Thymus (tissue), 11 donors: ENCODE measurements at regions not wholly inside any gene's neighbourhood (a gene's known extent, or its start where the extent isn't known, plus 50 kb on each side); places are given as distances from the start of the nearest gene placed in this dataset.

Source experiments
- DNase-seq, 9 donors: peaks; one replicate each; pipeline ENCODE4 v3.0.0-alpha.2; 2013; ENCODE audit warnings: low spot score in 9 of 9, low read depth in 6 of 9, missing footprints in 1 of 9
- H3K27ac ChIP-seq, 2 donors: one replicate each; pipeline ENCODE4 v1.5.1; 2013; ENCODE audit warnings: control low read depth in 1 of 2, low read depth in 1 of 2, low read length in 1 of 2, mild to moderate bottlenecking in 1 of 2, moderate library complexity in 1 of 2
- H3K27me3 ChIP-seq, 2 donors: one replicate each; pipeline ENCODE4 v1.5.1; 2013; ENCODE audit warnings: low read length in 1 of 2; ENCODE audit not compliant: control insufficient read depth in 2 of 2, insufficient read depth in 1 of 2
- H3K36me3 ChIP-seq, 2 donors: one replicate each; pipeline ENCODE4 v1.5.1; 2013; ENCODE audit warnings: low read length in 1 of 2, mild to moderate bottlenecking in 1 of 2, moderate library complexity in 1 of 2; ENCODE audit not compliant: control insufficient read depth in 2 of 2, insufficient read depth in 2 of 2
- H3K4me1 ChIP-seq, 2 donors: one replicate each; pipeline ENCODE4 v1.5.1; 2013; ENCODE audit warnings: low read length in 2 of 2; ENCODE audit not compliant: control insufficient read depth in 2 of 2, insufficient read depth in 2 of 2
- H3K4me3 ChIP-seq, 2 donors: one replicate each; pipeline ENCODE4 v1.5.1; 2013; ENCODE audit warnings: low read length in 2 of 2, control low read depth in 1 of 2, mild to moderate bottlenecking in 1 of 2
- H3K9me3 ChIP-seq, 2 donors: one replicate each; pipeline ENCODE4 v1.5.1; 2013; ENCODE audit warnings: low read length in 1 of 2, mild to moderate bottlenecking in 1 of 2; ENCODE audit not compliant: control insufficient read depth in 2 of 2, insufficient read depth in 1 of 2
- WGBS: extraction: QIAGEN DNeasy Blood & Tissue Kit; methylation state at CpG from one replicate; pipeline ENCODE4 v1.1.7; 2013; 5-methylcytosine and 5-hydroxymethylcytosine counted together
- donor health status: healthy.

DNA sequence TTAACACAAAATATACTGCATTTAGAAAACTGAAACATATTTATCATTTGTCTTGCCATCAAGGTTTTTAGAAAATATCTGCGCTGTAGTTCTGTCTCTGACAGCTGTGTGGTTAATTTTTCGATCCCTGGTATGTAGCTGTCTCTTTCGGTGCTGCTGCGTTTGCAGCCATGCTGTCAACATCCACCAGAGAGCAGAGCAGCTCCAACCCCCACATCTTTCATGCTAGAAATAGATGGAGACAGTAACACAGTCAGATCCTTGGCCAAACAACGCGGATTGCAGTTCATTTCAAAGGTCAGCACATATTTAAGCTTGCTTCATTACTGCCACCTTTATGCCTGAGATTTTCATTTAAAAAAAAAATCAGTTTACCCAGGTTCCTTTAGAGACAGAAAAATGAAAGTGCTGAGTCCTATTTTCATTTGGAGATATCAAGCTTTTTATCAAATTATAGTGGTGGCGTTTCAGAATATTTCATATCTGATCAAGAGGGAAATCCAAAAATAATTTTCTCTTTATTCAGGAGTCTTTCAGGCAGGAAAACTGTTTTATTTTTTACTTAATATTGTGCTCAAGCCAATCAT, 157.7 kb upstream of the MMS22L start:
- no peaks in the 10 kb centered on the region for H3K27me3 ChIP-seq
- 50% methylated on average over 7 of the region's 7 CpGs for WGBS
- no peaks in the 10 kb centered on the region for H3K4me1 ChIP-seq
- H3K4me3 ChIP-seq: no peak overlapping the region
- H3K36me3 ChIP-seq: no peaks in the 10 kb centered on the region
- no peak overlapping the region for H3K27ac ChIP-seq
- no peaks in the 10 kb centered on the region for H3K9me3 ChIP-seq
- no peak for DNase-seq

GRCh38 chr6:97443408-97444080, 160.5 kb upstream of the MMS22L start:
- no peak overlapping the region for H3K4me3 ChIP-seq
- no peaks in the 10 kb centered on the region for H3K27me3 ChIP-seq
- H3K9me3 ChIP-seq: no peaks in the 10 kb centered on the region
- 87% methylated on average over 5 of the region's 5 CpGs for WGBS
- no peak for DNase-seq
- H3K36me3 ChIP-seq: no peaks in the 10 kb centered on the region
- H3K27ac ChIP-seq: no peak overlapping the region
- H3K4me1 ChIP-seq: no peaks in the 10 kb centered on the region

DNA sequence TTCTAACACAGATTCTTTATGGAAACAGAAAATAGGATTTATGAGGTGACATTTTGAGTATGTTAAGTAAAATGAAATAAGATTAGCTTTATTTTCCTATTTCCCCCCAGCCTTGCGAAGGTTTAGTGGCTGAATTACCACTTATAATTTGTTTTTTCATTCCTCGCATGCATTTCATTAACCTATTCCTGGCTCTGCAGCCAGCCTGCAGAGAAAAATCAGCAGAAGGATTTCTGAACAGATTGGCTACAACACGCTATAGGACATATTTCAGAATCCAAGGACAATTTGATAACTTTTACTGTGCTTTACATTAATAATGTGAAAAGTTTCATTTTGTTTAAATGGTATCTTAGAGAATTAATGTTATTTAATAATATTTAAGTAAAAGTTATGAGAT, 162.4 kb upstream of the MMS22L start:
- Histone ChIP-seq H3K36me3 (no peaks in the 10 kb centered on the region), H3K4me1 (no peaks in the 10 kb centered on the region), H3K27me3 (no peaks in the 10 kb centered on the region), H3K4me3 (no peak overlapping the region), H3K9me3 (no peaks in the 10 kb centered on the region), H3K27ac (no peak overlapping the region)
- WGBS: 94% methylated on average over 3 of the region's 3 CpGs
- no peak for DNase-seq

GRCh38 chr6:97449444-97449966, 166.5 kb upstream of the MMS22L start:
- WGBS: 52% methylated on average over 2 of the region's 2 CpGs
- Histone ChIP-seq H3K36me3 (no peaks in the 10 kb centered on the region), H3K4me3 (no peak overlapping the region), H3K27ac (no peak overlapping the region), H3K27me3 (no peaks in the 10 kb centered on the region), H3K4me1 (no peaks in the 10 kb centered on the region), H3K9me3 (no peaks in the 10 kb centered on the region)
- DNase-seq: no peak

- no peak overlapping the region for H3K4me3 ChIP-seq
- H3K36me3 ChIP-seq: no peaks in the 10 kb centered on the region
- H3K4me1 ChIP-seq: no peaks in the 10 kb centered on the region
- no peaks in the 10 kb centered on the region for H3K9me3 ChIP-seq
- DNase-seq: no peak
- H3K27me3 ChIP-seq: no peaks in the 10 kb centered on the region
- WGBS: 90% methylated on average over 3 of the region's 3 CpGs
- H3K27ac ChIP-seq: no peak overlapping the region
These were observed 167.1 kb upstream of the MMS22L start for GRCh38 chr6:97450087-97450486.

GRCh38 chr6:97456070-97456469, 173.1 kb upstream of the MMS22L start:
- Histone ChIP-seq H3K4me1 (no peaks in the 10 kb centered on the region), H3K4me3 (no peak overlapping the region), H3K36me3 (no peaks in the 10 kb centered on the region), H3K27me3 (no peaks in the 10 kb centered on the region), H3K27ac (no peak overlapping the region), H3K9me3 (no peaks in the 10 kb centered on the region)
- WGBS: 86% methylated on average over 3 of the region's 3 CpGs
- DNase-seq: no peak

DNA sequence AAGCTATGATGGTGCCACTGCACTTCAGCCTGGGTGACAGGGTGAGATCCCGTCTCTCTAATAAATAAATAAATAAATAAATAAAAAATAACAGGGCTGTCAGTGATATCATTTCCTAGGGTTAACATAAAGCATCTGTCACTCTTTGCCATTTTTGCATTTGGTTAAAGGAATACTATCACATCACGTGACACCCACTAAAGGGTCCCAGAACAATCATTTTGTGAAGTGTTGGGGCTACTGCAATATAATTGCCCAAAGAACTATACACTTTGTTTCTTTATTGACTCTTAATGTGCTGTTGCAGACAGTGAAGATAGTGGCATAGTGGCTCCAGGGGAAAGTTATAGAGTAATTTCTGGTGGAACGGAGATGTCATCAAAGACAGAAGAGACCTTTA, 176.5 kb upstream of the MMS22L start:
- DNase-seq: no peak
- WGBS: 97% methylated on average over 3 of the region's 3 CpGs
- no peaks in the 10 kb centered on the region for H3K27me3 ChIP-seq

GRCh38 chr6:97459986-97460385, 177.0 kb upstream of the MMS22L start:
- Histone ChIP-seq H3K4me3 (no peak overlapping the region), H3K9me3 (no peaks in the 10 kb centered on the region), H3K27me3 (no peaks in the 10 kb centered on the region), H3K36me3 (no peaks in the 10 kb centered on the region), H3K4me1 (no peaks in the 10 kb centered on the region), H3K27ac (no peak overlapping the region)
- no peak for DNase-seq
- 88% methylated on average over 1 of the region's 1 CpG for WGBS

More for the DNA sequence above, 176.5 kb upstream of the MMS22L start:
- H3K4me1 ChIP-seq: no peaks in the 10 kb centered on the region
- H3K9me3 ChIP-seq: no peaks in the 10 kb centered on the region
- H3K4me3 ChIP-seq: no peak overlapping the region
- no peaks in the 10 kb centered on the region for H3K36me3 ChIP-seq
- H3K27ac ChIP-seq: no peak overlapping the region

GRCh38 chr6:97460394-97461080, 177.5 kb upstream of the MMS22L start:
- WGBS: 87% methylated on average over 7 of the region's 7 CpGs
- H3K27me3 ChIP-seq: no peaks in the 10 kb centered on the region
- no peaks in the 10 kb centered on the region for H3K36me3 ChIP-seq
- H3K4me3 ChIP-seq: no peak overlapping the region
- H3K27ac ChIP-seq: no peak overlapping the region
- H3K9me3 ChIP-seq: no peaks in the 10 kb centered on the region
- no peaks in the 10 kb centered on the region for H3K4me1 ChIP-seq
- DNase-seq: no peak
